Keratinocyte (primary cell): ENCODE measurements at regions not wholly inside any gene's neighbourhood (a gene's known extent, or its start where the extent isn't known, plus 50 kb on each side); places are given as distances from the start of the nearest gene placed in this dataset.

ENCODE experiments used
- DNase-seq: peaks from one replicate; pipeline ENCODE4 v3.0.0-alpha.2; 2011; ENCODE audit warnings: low read depth, missing footprints, low spot score
- FAIRE-seq: peaks from 2 replicates; lab custom pipeline; 2011; peaks lifted over from hg19 to GRCh38; lab: Jason Lieb, UNC
- H2AFZ ChIP-seq: 2 replicates; pipeline ENCODE4 v1.6.0; 2012; ENCODE audit warnings: low read length, control low read depth, inconsistent platforms; ENCODE audit not compliant: control insufficient read depth
- H3K27ac ChIP-seq: 2 replicates; pipeline ENCODE4 v1.5.1; 2011; ENCODE audit warnings: low read length; ENCODE audit not compliant: control insufficient read depth, insufficient read depth
- H3K27me3 ChIP-seq: 3 replicates; pipeline ENCODE4 v1.6.0; 2011; ENCODE audit warnings: low read length; ENCODE audit not compliant: control insufficient read depth, insufficient read depth; ENCODE audit errors: extremely low read depth
- H3K36me3 ChIP-seq, 2 experiments: 2 replicates in 1 of 2; 3 replicates in 1 of 2; pipeline ENCODE4 v1.5.1; 2011; ENCODE audit warnings: low read length in 2 of 2, mild to moderate bottlenecking in 1 of 2; ENCODE audit not compliant: control insufficient read depth in 2 of 2, insufficient read depth in 2 of 2; ENCODE audit errors: extremely low read depth in 1 of 2
- H3K4me1 ChIP-seq: 3 replicates; pipeline ENCODE4 v1.5.1; 2011; ENCODE audit warnings: low read length; ENCODE audit not compliant: control insufficient read depth, insufficient read depth; ENCODE audit errors: extremely low read depth
- H3K4me2 ChIP-seq: 3 replicates; pipeline ENCODE4 v1.6.0; 2011; ENCODE audit warnings: low read depth, low read length; ENCODE audit not compliant: control insufficient read depth, insufficient read depth; ENCODE audit errors: extremely low read depth
- H3K4me3 ChIP-seq, 3 experiments: fragments of 200-600 bp in 1 of 3; sonication (generic) in 1 of 3; 2 replicates in 2 of 3; 3 replicates in 1 of 3; pipeline ENCODE4 v1.5.1; 2011 to 2016; ENCODE audit warnings: low read length in 3 of 3, mild to moderate bottlenecking in 3 of 3, control low read depth in 2 of 3, inconsistent platforms in 1 of 3, low read depth in 1 of 3, mixed read lengths in 1 of 3, mixed run types in 1 of 3, moderate library complexity in 1 of 3; ENCODE audit not compliant: control insufficient read depth in 2 of 3, insufficient read depth in 2 of 3; ENCODE audit errors: extremely low read depth in 1 of 3
- H3K79me2 ChIP-seq: 2 replicates; pipeline ENCODE4 v1.6.0; 2012; ENCODE audit warnings: low read length; ENCODE audit not compliant: control insufficient read depth, insufficient read depth
- H3K9ac ChIP-seq: 3 replicates; pipeline ENCODE4 v1.6.0; 2011; ENCODE audit warnings: low read length; ENCODE audit not compliant: control insufficient read depth, insufficient read depth; ENCODE audit errors: extremely low read depth
- H3K9me1 ChIP-seq: 3 replicates; pipeline ENCODE4 v1.6.0; 2011; ENCODE audit warnings: low read length; ENCODE audit not compliant: control insufficient read depth, insufficient read depth; ENCODE audit errors: extremely low read depth
- H3K9me3 ChIP-seq: 2 replicates; pipeline ENCODE4 v1.5.1; 2012; ENCODE audit warnings: low read depth, low read length; ENCODE audit not compliant: control insufficient read depth
- H4K20me1 ChIP-seq: 3 replicates; pipeline ENCODE4 v1.6.0; 2011; ENCODE audit warnings: low read length; ENCODE audit not compliant: control insufficient read depth, insufficient read depth; ENCODE audit errors: extremely low read depth
- EZH2 ChIP-seq: IDR thresholded peaks from one replicate; pipeline ENCODE4 v1.6.1; 2012; ENCODE audit warnings: inconsistent platforms, mild to moderate bottlenecking, low read length, moderate library complexity
- dilution Hi-C: fragments of 300-500 bp; cut with MboI; formaldehyde crosslinking; loops from one replicate; pipeline ENCODE4 v1.7.0; 2020; ENCODE audit warnings: low sequenced_read_pairs; ENCODE audit not compliant: extremely low pct_ligation_motif_present
- TF ChIP-seq, protein P1 (sequence below), 3 experiments: IDR thresholded peaks in 1 of 3; conservative IDR thresholded peaks in 1 of 3; optimal IDR thresholded peaks in 1 of 3; 2 replicates in 2 of 3; 3 replicates in 1 of 3; pipeline versions ENCODE3 to v1.5.1; 2011; ENCODE audit warnings: low read length in 3 of 3, mild to moderate bottlenecking in 3 of 3, moderate library complexity in 2 of 3, control low read depth in 1 of 3, inconsistent platforms in 1 of 3; ENCODE audit not compliant: insufficient read depth in 2 of 3; ENCODE audit errors: extremely low read depth in 1 of 3

DNA sequence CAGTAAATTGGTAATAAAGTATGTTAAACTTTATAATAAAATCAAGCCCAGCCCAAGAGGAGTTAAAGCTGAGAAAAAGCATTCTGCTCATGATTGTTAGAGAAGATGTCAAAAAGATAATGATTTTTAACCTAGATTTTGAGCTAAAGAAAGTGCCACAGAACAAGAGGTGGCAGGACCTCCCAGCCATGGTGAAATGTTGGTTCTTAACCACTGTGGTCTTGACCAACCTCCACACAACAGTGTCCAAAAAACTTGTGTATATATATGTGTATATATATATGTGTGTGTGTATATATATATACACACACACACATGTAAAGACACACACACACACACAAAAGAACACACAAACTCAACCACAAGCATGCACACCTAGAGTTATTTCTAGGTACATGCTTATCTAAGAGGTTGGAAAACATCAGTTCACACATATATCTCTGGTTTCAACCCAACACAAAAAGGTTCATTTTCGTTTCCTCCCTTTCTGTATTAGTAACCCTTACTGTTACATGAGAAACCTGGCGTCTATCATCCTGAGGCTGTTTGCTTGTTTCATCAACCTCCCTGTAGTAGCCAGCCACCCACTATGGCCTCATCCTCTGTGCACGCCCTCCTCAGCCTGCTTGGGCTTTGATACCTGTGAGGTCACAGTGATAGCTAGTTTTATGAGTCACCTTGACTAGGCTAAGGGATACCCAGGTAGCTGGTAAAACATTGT is 631.8 kb upstream of the ID2 start:
- no peaks in the 10 kb centered on the region for H3K9me3 ChIP-seq
- H3K4me1 ChIP-seq, result no peaks in the 10 kb centered on the region
- H3K79me2 ChIP-seq, result no peaks in the 10 kb centered on the region
- H3K9ac ChIP-seq, result no peak overlapping the region
- no peak for DNase-seq
- dilution Hi-C loops, result no loop called here
- TF ChIP-seq EZH2, result no peak
- TF ChIP-seq, protein P1, sequence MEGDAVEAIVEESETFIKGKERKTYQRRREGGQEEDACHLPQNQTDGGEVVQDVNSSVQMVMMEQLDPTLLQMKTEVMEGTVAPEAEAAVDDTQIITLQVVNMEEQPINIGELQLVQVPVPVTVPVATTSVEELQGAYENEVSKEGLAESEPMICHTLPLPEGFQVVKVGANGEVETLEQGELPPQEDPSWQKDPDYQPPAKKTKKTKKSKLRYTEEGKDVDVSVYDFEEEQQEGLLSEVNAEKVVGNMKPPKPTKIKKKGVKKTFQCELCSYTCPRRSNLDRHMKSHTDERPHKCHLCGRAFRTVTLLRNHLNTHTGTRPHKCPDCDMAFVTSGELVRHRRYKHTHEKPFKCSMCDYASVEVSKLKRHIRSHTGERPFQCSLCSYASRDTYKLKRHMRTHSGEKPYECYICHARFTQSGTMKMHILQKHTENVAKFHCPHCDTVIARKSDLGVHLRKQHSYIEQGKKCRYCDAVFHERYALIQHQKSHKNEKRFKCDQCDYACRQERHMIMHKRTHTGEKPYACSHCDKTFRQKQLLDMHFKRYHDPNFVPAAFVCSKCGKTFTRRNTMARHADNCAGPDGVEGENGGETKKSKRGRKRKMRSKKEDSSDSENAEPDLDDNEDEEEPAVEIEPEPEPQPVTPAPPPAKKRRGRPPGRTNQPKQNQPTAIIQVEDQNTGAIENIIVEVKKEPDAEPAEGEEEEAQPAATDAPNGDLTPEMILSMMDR (optimal IDR thresholded peaks at IDR 0.05 in 1 of 3, IDR thresholded peaks at IDR 0.05 in 1 of 3, conservative IDR thresholded peaks at IDR 0.05 in 1 of 3; ENCODE audit: extremely low read depth in 1 of 3, insufficient read depth in 2 of 3, low read length in 3 of 3), result no peak
- H3K4me3 ChIP-seq, result no peak overlapping the region
- no peaks in the 10 kb centered on the region for H3K9me1 ChIP-seq
- FAIRE-seq, result no peak
- H2AFZ ChIP-seq, result no peak overlapping the region
- H3K27ac ChIP-seq, result no peak overlapping the region
- no peak overlapping the region for H3K4me2 ChIP-seq
- no peaks in the 10 kb centered on the region for H3K27me3 ChIP-seq
- H4K20me1 ChIP-seq, result no peaks in the 10 kb centered on the region
- H3K36me3 ChIP-seq, result no peaks in the 10 kb centered on the region

DNA sequence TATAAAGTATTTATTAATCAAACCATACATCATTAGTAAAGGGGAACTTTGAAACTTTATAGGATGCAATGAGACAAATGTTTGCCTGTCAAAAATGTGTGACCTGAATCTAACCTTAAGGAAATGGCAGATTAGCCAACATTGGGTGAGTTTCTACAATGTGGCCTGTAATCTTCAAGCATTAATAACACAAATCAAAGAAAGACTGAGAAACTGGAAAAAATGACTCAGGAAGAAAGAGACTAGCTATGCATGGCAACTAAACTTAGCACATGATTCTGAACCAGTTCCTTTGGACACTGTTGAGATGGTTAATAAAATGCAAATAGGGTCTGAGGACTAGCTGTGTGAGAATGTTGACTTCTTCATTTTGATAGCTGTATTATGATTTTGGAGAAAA is 628.6 kb upstream of the ID2 start:
- Histone ChIP-seq H3K4me2 (no peak overlapping the region), H2AFZ (no peak overlapping the region), H3K9ac (no peak overlapping the region), H3K9me3 (no peaks in the 10 kb centered on the region), H3K4me3 (no peak overlapping the region), H3K9me1 (no peaks in the 10 kb centered on the region), H3K4me1 (no peaks in the 10 kb centered on the region), H4K20me1 (no peaks in the 10 kb centered on the region), H3K79me2 (no peaks in the 10 kb centered on the region), H3K36me3 (no peaks in the 10 kb centered on the region), H3K27ac (no peak overlapping the region), H3K27me3 (no peaks in the 10 kb centered on the region)
- dilution Hi-C loops, result no loop called here
- DNase-seq, result no peak
- no peak for FAIRE-seq
- TF ChIP-seq, protein P1 (optimal IDR thresholded peaks at IDR 0.05 in 1 of 3, IDR thresholded peaks at IDR 0.05 in 1 of 3, conservative IDR thresholded peaks at IDR 0.05 in 1 of 3; ENCODE audit: extremely low read depth in 1 of 3, insufficient read depth in 2 of 3, low read length in 3 of 3), result no peak
- TF ChIP-seq EZH2, result no peak
